Fibroblast of gingiva (primary cell): ENCODE measurements at regions not wholly inside any gene's neighbourhood (a gene's known extent, or its start where the extent isn't known, plus 50 kb on each side); places are given as distances from the start of the nearest gene placed in this dataset.
A peak's percentile ranks its signal among the peaks of the same experiment; 100 is the strongest.

Source experiments
- DNase-seq: peaks from one replicate; pipeline ENCODE4 v3.0.0-alpha.2; 2011; ENCODE audit warnings: low read depth

GRCh38 chr1:82759035-82759434, 958.3 kb downstream of the ADGRL2 start:
- DNase-seq = no peak

GRCh38 chr1:82755671-82756070, 954.9 kb downstream of the ADGRL2 start:
- no peak for DNase-seq

- DNase-seq = no peak
Observed at GRCh38 chr1:82755191-82755590, 954.5 kb downstream of the ADGRL2 start.

GRCh38 chr1:82752046-82752445, 951.3 kb downstream of the ADGRL2 start:
- DNase-seq = no peak

GRCh38 chr1:82733645-82734044, 932.9 kb downstream of the ADGRL2 start:
- no peak for DNase-seq

GRCh38 chr1:82731216-82731615, 930.5 kb downstream of the ADGRL2 start:
- DNase-seq = no peak

GRCh38 chr1:82728206-82728605, 927.5 kb downstream of the ADGRL2 start:
- no peak for DNase-seq

GRCh38 chr1:82724246-82724645, 923.5 kb downstream of the ADGRL2 start:
- no peak for DNase-seq

GRCh38 chr1:82722608-82723007, 921.9 kb downstream of the ADGRL2 start:
- no peak for DNase-seq

- DNase-seq = no peak
Observed at GRCh38 chr1:82721702-82722101, 921.0 kb downstream of the ADGRL2 start.

GRCh38 chr1:82718719-82719419, 918.1 kb downstream of the ADGRL2 start:
- no peak for DNase-seq

GRCh38 chr1:82710091-82710490, 909.4 kb downstream of the ADGRL2 start:
- DNase-seq = no peak

GRCh38 chr1:82707681-82708080, 906.9 kb downstream of the ADGRL2 start:
- no peak for DNase-seq

- peak; percentile 63 for DNase-seq
Observed at GRCh38 chr1:82706741-82707140, 906.0 kb downstream of the ADGRL2 start.

- peak; percentile 59 for DNase-seq
Observed at GRCh38 chr1:82704966-82705365, 904.2 kb downstream of the ADGRL2 start.

GRCh38 chr1:82704393-82704792, 903.7 kb downstream of the ADGRL2 start:
- DNase-seq = no peak

GRCh38 chr1:82703951-82704350, 903.2 kb downstream of the ADGRL2 start:
- DNase-seq = no peak

GRCh38 chr1:82700476-82700875, 899.7 kb downstream of the ADGRL2 start:
- no peak for DNase-seq

GRCh38 chr1:82697965-82698364, 897.2 kb downstream of the ADGRL2 start:
- no peak for DNase-seq

GRCh38 chr1:82695443-82695842, 894.7 kb downstream of the ADGRL2 start:
- peak; percentile 66 for DNase-seq

- DNase-seq = no peak
Observed at GRCh38 chr1:82690411-82690810, 889.7 kb downstream of the ADGRL2 start.

GRCh38 chr1:82689217-82689616, 888.5 kb downstream of the ADGRL2 start:
- no peak for DNase-seq

- no peak for DNase-seq
Observed at GRCh38 chr1:82686774-82687173, 886.0 kb downstream of the ADGRL2 start.

GRCh38 chr1:82646888-82647287, 846.2 kb downstream of the ADGRL2 start:
- no peak for DNase-seq
